Transverse colon (tissue), 4 donors: ENCODE measurements at regions not wholly inside any gene's neighbourhood (a gene's known extent, or its start where the extent isn't known, plus 50 kb on each side); places are given as distances from the start of the nearest gene placed in this dataset.

Source experiments
- DNase-seq: peaks from one replicate; pipeline ENCODE4 v3.0.0-alpha.2; 2019
- H3K27ac ChIP-seq, 4 donors: fragments of 200-600 bp; sonication (generic); 2 replicates each; pipeline ENCODE4 v1.5.1; 2016 to 2018; ENCODE audit warnings: inconsistent platforms in 4 of 4
- H3K27me3 ChIP-seq: fragments of 200-600 bp; sonication (generic); 2 replicates; pipeline ENCODE4 v1.5.1; 2017; ENCODE audit warnings: inconsistent platforms
- H3K36me3 ChIP-seq, 4 donors: fragments of 200-600 bp; sonication (generic); 2 replicates each; pipeline ENCODE4 v1.5.1; 2017 to 2019; ENCODE audit warnings: inconsistent platforms in 4 of 4
- H3K4me1 ChIP-seq, 4 donors: fragments of 200-600 bp; sonication (generic); 2 replicates each; pipeline ENCODE4 v1.5.1; 2017 to 2020; ENCODE audit warnings: inconsistent platforms in 4 of 4
- H3K4me3 ChIP-seq, 4 donors: fragments of 200-600 bp; sonication (generic); 1 replicate in 1 of 4; 2 replicates in 3 of 4; pipeline versions ENCODE4 v1.5.1 to v1.6.1; 2017 to 2019; ENCODE audit warnings: inconsistent platforms in 4 of 4
- H3K9me3 ChIP-seq, 2 donors: fragments of 200-600 bp; sonication (generic); 2 replicates each; pipeline ENCODE4 v1.5.1; 2017 to 2019; ENCODE audit warnings: inconsistent platforms in 2 of 2
- CTCF ChIP-seq, 5 experiments: fragments of 200-600 bp in 3 of 5; fragments of 450-650 bp in 2 of 5; sonication (generic) in 3 of 5; IDR thresholded peaks; 1 replicate in 2 of 5; 2 replicates in 3 of 5; pipeline ENCODE4 v1.5.1; 2016 to 2017; ENCODE audit warnings: antibody characterized with exemption in 5 of 5, inconsistent platforms in 3 of 5, mild to moderate bottlenecking in 2 of 5, moderate library complexity in 1 of 5
- EP300 ChIP-seq: sonication (generic); formaldehyde crosslinking; IDR thresholded peaks from one replicate; pipeline ENCODE4 v1.6.1; 2017; ENCODE audit warnings: antibody characterized with exemption, low read depth
- POLR2A ChIP-seq: fragments of 450-650 bp; IDR thresholded peaks from one replicate; pipeline ENCODE4 v1.6.1; 2016; ENCODE audit warnings: antibody characterized with exemption, mild to moderate bottlenecking, moderate library complexity
- POLR2AphosphoS5 ChIP-seq, 3 donors: sonication (generic); formaldehyde crosslinking; IDR thresholded peaks; one replicate each; pipeline ENCODE4 v1.6.1; 2016; ENCODE audit warnings: antibody characterized with exemption in 3 of 3
- WGBS, 2 donors: methylation state at CpG; one replicate each; pipeline ENCODE4 v1.1.5; 2018; ENCODE audit warnings: low coverage in 1 of 2; 5-methylcytosine and 5-hydroxymethylcytosine counted together
- in situ Hi-C, 4 donors: fragments of 200-750 bp; cut with MboI; loops; one replicate each; pipeline versions ENCODE4 v1.15.0 to v1.15.1; 2017; ENCODE audit warnings: low sequenced_read_pairs in 3 of 4, low pct_ligation_motif_present in 1 of 4, low pct_unique_long_range_greater_than_20kb in 1 of 4
- intact Hi-C: fragments of 100-400 bp; cut with DNase I; formaldehyde crosslinking; loops from one replicate; pipeline ENCODE4 v1.15.1; 2023; ENCODE audit warnings: low total_unique reads

GRCh38 chr1:98130408-98130807 is 209.6 kb upstream of the DPYD start:
- intact Hi-C loops, result no loop called here

GRCh38 chr1:98129491-98129890 is 208.7 kb upstream of the DPYD start:
- in situ Hi-C loops, result no loop called here
- DNase-seq, result no peak
- intact Hi-C loops, result no loop called here
- no peaks in the 10 kb centered on the region for H3K9me3 ChIP-seq
- H3K4me1 ChIP-seq, result no peaks in the 10 kb centered on the region
- TF ChIP-seq CTCF (IDR thresholded peaks at IDR 0.05) (no peak), EP300 (no peak), POLR2A (no peak), POLR2AphosphoS5 (IDR thresholded peaks at IDR 0.05) (no peak)
- H3K36me3 ChIP-seq, result no peaks in the 10 kb centered on the region
- no peak overlapping the region for H3K27ac ChIP-seq
- no peaks in the 10 kb centered on the region for H3K27me3 ChIP-seq
- 63 to 67% methylated on average over 1 of the region's 1 CpG for WGBS, 2 donors
- no peak overlapping the region for H3K4me3 ChIP-seq

More at GRCh38 chr1:98130408-98130807, 209.6 kb upstream of the DPYD start:
- WGBS, 2 donors, result 17 to 33% methylated on average over 1 of the region's 1 CpG
- in situ Hi-C loops, result no loop called here
- H3K4me1 ChIP-seq, result no peaks in the 10 kb centered on the region
- no peak overlapping the region for H3K27ac ChIP-seq
- no peak overlapping the region for H3K4me3 ChIP-seq
- DNase-seq, result no peak
- no peaks in the 10 kb centered on the region for H3K36me3 ChIP-seq
- TF ChIP-seq POLR2A (no peak), CTCF (IDR thresholded peaks at IDR 0.05) (no peak), EP300 (no peak), POLR2AphosphoS5 (IDR thresholded peaks at IDR 0.05) (no peak)
- H3K27me3 ChIP-seq, result no peaks in the 10 kb centered on the region
- no peaks in the 10 kb centered on the region for H3K9me3 ChIP-seq

- H3K4me1 ChIP-seq, result no peaks in the 10 kb centered on the region
- intact Hi-C loops (no loop called here), in situ Hi-C loops (no loop called here)
- no peaks in the 10 kb centered on the region for H3K36me3 ChIP-seq
- H3K27ac ChIP-seq, result no peak overlapping the region
- no peak overlapping the region for H3K4me3 ChIP-seq
- no peaks in the 10 kb centered on the region for H3K27me3 ChIP-seq
- TF ChIP-seq CTCF (IDR thresholded peaks at IDR 0.05), result no peak
- no peak for TF ChIP-seq POLR2AphosphoS5 (IDR thresholded peaks at IDR 0.05)
- no peak for TF ChIP-seq EP300
- no peak for TF ChIP-seq POLR2A
- no peak for DNase-seq
- H3K9me3 ChIP-seq, result no peaks in the 10 kb centered on the region
These were observed 205.9 kb upstream of the DPYD start for GRCh38 chr1:98126740-98127139.

- WGBS, 2 donors, result 0 to 11% methylated on average over 1 of the region's 1 CpG
- Histone ChIP-seq H3K9me3 (no peaks in the 10 kb centered on the region), H3K27me3 (no peaks in the 10 kb centered on the region), H3K4me3 (no peak overlapping the region), H3K4me1 (no peaks in the 10 kb centered on the region), H3K36me3 (no peaks in the 10 kb centered on the region), H3K27ac (no peak overlapping the region)
- DNase-seq, result no peak
- no peak for TF ChIP-seq CTCF (IDR thresholded peaks at IDR 0.05)
- no peak for TF ChIP-seq POLR2AphosphoS5 (IDR thresholded peaks at IDR 0.05)
- no peak for TF ChIP-seq EP300
- no peak for TF ChIP-seq POLR2A
- in situ Hi-C loops, result no loop called here
- intact Hi-C loops, result no loop called here
These were observed 200.8 kb upstream of the DPYD start for GRCh38 chr1:98121646-98122045.
